GM12892 (cell line): ENCODE measurements at regions not wholly inside any gene's neighbourhood (a gene's known extent, or its start where the extent isn't known, plus 50 kb on each side); places are given as distances from the start of the nearest gene placed in this dataset.

Experiments used
- POLR2A ChIP-seq: IDR thresholded peaks from 2 replicates; pipeline ENCODE4 v1.6.1; 2011; ENCODE audit warnings: low read depth, low read length, control low read depth
- POLR2AphosphoS5 ChIP-seq: IDR thresholded peaks from 2 replicates; pipeline ENCODE4 v1.6.1; 2011; ENCODE audit warnings: low read depth, low read length, control low read depth
- TAF1 ChIP-seq: IDR thresholded peaks from 2 replicates; pipeline ENCODE4 v1.6.1; 2011; ENCODE audit warnings: low read depth, mild to moderate bottlenecking, control low read depth, low read length, borderline replicate concordance

DNA sequence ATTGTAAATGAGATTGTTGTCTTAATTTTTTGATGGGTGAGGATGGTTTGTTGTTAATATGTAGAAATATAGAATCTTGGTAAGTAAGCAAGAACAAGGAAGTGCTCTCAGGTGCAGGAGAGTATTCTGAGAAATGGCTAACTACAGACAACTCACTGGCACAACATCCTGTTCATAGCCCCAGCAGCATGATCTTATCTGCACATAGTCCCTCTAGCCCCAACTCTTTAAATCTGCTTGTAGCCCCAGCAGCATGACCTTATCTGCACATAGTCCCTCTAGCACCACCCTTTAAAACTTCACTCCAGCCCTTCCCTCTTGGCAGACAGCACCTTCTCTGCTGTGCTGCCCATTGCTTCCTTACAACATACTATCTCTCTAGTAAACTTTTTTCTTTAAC, 1957.1 kb upstream of the ADGRL3 start:
- TF ChIP-seq POLR2A (no peak), POLR2AphosphoS5 (no peak), TAF1 (no peak)
